Limb (tissue), 2 donors: ENCODE measurements at regions not wholly inside any gene's neighbourhood (a gene's known extent, or its start where the extent isn't known, plus 50 kb on each side); places are given as distances from the start of the nearest gene placed in this dataset.

Experiments used
- DNase-seq, 2 donors: peaks; one replicate each; pipeline ENCODE4 v3.0.0-alpha.2; 2016; ENCODE audit errors: extremely low spot score in 2 of 2

DNA sequence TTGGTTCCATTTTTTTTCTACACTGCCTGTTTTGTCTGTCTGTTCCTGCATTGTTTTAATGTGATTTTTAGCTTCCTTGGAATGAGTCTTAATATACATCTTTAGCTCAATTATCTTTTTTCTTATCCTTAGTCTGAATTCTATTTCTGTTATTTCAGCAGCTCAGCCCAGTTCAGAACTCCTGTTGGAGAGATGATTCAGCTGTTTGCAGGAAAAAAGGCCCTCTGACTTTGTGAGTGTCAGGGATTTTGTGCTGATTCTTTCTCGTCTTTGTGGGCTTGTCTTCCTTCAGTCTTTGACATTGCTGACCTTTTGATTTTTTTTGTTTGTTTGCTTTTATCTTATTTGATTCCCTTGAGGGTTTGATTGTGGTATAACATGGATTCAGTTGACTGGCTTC is 343.2 kb upstream of the TRAM1L1 start:
- DNase-seq: no peak

DNA sequence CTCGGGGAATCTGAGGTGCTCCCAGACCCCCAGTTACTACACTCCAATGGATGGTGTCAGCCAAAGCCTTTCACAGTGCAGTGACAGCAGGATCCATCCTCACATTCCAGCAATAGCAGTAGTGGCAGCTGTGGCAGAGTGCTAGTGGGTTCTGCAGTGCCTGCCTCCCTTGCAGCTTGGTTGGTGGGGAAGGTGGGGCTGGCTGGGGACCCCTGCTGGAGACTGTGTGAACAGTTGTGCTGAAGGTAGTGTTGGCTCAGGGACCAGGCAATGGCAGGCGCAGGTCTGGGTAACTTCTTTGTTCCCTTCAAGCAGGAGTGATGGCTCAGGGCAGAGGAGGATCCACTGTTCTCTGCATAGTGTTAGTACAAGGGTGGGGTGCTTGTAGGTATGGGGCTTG is 343.7 kb upstream of the TRAM1L1 start:
- no peak for DNase-seq

DNA sequence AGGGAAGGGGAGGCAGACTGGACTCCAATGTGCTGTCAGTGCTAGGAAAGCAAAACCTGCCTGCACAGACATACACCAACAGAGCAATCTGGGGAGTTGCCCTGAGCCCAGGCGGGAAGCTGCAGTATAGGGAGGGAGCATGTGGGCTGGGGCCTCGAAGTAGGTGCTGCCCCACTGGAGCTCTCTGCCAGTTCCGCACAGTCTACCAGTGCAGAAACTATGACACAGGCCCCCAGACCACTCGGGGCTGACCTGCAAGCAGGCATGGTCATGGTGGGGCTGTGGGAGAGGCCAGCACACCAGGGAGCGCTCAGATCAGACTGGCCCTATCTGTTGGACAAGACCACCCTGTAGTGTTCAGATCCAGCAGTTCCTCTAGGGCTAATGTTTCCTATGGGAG is 344.1 kb upstream of the TRAM1L1 start:
- DNase-seq: no peak

DNA sequence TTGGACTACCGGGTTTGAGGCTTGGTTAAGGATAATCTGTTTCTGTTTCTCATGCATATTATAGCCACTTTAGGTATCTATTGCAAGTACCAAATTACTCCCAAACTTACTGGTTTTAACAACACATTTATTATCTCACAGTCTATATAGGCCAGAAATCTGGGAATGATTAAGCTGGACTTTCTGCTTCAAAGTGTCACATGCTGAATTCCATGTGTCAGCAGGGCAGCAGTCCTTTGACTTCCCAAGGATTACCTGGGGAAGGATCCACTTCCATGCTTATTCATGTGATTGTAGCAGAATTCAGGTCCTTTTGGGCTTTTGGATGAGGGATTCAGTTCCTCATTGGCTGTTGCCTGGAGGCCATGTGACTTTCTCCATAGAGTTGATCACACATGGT is 349.0 kb upstream of the TRAM1L1 start:
- no peak for DNase-seq

DNA sequence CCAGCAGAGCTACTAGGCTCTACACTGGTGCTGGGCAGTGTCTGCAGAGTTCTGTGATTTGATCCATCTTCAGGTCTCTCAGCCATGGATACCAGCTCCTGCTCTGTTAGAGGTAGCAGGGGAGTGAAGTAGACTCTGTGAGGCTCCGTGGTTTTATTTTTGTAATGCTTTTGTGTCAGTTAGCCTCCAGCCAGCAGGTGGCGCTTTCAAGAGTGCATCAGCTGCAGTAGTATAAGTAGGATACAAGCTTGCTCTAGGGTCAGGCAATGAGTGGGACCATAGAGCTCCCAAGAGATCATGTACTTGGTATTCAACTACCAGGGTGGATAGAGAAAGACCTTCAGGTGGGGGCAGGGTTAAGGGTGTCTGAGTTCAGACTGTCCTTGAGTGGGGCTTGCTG is 362.5 kb upstream of the TRAM1L1 start:
- DNase-seq: no peak

DNA sequence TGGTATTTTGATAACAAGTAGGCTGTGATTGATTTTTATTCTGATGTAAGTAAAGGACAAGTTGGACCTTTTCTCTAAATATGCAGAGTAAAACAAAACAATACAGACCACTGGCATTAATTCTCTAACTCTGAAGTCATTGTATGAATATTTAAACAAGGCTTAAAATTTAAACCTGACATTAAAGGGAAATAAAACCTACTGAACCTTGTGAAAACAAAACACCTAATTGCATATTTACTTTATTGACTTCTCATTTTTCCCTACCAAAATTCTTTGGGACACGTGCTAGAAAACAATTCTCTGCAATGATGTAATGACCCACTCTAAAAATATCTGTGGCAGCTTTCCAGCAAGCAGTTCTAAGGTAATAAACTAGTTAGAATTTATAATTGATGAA is 369.7 kb upstream of the TRAM1L1 start:
- no peak for DNase-seq

DNA sequence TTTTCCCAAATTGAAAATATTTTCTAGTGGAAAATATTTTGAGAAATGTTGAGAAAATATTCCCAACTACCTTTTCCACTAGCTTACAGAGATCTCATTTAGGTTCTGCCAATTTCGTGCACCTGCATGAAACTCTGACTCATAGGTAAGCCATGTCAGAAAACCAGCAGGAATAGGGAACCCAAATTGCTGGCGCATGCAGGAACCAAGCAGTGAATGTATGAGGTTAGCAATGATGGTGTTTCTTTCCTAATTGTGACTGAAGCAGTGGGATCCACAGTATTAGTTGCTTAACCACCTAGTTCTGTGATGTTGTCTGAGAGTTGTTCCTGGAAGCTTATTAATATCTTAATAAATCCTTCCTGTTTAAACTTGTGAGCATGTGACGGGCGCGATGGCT is 381.0 kb upstream of the TRAM1L1 start:
- DNase-seq: no peak

DNA sequence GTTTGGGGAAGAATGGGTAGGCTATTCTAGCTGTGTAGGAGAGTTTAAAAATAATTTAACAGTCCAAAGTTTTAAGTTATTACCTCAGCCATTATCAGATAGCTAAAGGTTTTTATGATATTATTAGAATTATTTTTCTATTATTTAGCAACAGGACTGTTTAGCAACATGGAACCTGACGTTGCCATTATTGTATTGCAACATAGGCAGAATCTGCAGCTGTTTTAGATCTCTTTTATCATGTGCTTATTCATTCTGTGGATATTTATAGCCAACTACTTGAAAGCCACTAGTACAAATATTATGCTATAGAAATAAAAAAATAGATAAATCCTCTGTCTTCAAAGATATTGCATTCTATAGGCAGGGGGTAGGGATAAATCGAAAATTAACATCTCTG is 382.0 kb upstream of the TRAM1L1 start:
- no peak for DNase-seq

DNA sequence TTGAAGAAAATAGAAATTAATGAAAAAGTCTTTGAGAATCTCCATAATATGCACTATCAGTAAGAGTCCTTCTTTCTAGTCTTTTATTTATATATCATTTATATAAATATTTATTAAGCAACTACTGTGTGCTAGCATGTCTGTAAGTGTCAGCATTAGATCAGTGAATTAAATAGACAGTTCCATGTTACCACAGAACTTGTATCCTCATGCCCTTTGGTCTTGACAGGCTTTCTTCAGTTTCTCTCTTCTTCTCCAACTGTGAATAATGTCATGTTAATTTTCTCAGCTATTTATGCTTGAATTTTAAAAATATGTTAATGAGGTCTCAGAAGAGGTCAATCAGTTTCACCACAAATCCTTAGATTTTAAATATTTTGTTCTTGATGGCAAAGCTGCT is 389.6 kb upstream of the TRAM1L1 start:
- no peak for DNase-seq

DNA sequence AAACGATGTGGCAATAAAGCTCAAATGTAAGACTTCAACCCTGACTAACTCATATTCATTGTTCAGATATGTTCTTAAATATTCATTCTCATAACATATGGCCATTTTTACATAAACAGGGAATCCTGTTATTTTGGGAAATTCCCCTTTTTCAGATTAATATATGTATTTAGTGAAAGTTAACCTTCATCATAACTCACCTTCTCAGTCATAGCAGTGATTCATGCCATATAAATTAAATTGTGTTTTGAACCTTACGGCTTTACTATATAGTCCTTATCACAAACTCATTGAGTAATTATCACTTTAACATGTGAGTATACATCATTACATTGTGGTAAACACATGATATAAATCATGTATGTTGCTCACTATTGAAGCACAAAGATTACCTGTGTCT is 392.5 kb upstream of the TRAM1L1 start:
- DNase-seq: no peak

DNA sequence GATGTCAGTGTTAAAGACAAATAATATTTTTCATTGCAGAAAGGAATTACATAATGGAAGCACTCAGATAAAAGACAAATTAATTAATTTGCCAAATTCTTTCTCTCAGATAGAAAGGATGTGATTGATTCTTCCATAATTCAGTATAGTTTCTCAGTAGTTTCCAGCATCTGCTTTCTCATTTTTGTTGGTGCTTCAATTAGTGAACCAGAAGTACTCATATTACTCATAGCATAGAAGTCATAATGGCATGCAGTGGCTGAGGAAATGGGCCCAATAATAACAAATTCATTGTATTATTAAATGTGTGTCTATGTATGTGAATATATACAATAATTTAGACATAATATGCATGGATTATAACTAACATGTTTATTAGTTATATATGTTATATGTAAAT is 393.3 kb upstream of the TRAM1L1 start:
- no peak for DNase-seq

DNA sequence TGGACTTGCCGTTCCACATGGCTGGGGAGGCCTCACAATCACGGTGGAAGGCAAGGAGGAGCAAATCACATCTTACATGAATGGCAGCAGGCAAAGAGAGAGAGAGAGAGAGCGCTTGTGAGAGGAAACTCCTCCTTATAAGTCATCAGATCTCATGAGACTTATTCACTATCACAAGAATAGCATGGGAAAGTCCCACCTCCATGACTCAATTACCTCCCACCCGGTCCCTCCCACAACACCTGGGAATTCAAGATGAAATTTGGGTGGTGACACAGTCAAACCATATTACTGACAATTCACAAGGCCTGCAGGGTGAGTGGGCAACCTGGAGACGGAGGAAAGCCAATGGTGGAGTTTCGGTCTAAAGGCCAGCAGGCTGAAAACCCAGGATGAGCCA is 394.3 kb upstream of the TRAM1L1 start:
- DNase-seq: no peak

DNA sequence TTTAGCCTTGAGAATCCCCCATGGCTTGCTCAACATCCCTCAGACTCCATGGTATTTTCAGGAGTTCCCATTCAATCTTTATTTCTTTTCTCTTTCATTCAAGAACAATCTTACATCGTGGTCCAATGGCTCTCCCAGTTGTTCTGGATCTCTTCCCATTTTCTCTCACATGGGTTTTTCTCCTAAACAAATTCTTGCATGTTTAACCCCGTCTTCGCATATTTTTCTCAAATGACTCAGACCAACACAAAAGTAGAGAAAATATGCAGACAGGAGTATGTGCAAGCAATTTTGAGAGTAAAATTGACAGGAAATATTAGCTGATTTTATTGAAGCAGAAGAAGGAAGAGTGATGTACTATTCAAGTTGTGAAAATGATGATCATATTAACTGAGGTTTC is 396.4 kb upstream of the TRAM1L1 start:
- DNase-seq: no peak

DNA sequence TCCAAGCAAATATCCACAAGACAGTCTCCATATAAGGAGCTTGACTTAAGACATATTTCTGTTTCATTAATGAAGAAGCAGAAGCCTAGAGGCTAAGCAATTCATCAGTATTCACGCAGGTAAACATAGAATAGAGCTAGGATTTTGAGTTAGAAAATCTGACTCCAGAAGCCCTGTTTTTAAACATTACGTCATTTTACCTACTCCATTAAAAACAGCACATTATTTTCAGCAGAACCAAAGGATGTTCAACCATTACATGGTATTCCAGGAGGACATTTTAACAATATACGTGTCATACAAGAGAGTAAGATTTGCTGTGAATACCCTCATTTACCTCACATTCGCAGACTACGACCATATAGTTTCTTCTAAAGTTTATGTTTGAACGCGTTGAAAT is 403.3 kb upstream of the TRAM1L1 start:
- DNase-seq: no peak

DNA sequence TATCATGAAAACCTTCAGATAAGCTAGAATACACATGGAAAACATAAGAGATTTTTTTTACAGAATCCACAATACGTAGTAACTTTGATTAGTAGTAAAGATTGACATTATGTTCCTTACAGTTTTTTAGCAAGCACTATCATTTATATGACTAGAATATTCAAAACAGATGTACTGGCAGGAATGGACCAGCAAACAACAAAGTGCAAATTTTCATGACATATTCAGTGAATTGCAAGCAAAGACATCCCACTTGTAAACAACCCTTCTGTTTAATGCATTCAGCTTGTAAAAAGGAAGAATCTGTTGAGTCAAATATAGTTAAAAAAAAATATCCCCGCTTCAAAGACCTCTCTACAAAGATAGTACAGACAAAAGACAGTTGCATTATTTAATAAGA is 403.7 kb upstream of the TRAM1L1 start:
- peak in 1 of 2 donors; percentile 6 for DNase-seq

DNA sequence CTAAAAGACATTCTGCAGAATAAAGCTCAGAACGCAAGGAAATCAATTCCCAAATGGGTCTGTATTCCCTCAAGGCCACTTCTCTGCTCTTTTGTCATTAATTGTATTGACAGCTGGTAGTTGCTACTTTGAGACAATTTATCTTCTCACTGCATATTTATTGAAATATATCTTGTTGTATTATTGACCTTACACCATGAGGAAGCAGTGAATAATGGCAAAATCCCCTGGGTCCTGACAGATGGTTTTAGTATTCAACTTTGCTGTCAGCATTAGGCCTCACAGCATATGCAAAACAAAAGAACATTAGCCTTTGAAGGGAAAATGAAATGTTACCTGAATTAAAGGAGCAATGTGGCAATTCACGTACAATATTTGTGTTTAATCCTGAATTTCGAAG is 406.1 kb upstream of the TRAM1L1 start:
- no peak for DNase-seq

DNA sequence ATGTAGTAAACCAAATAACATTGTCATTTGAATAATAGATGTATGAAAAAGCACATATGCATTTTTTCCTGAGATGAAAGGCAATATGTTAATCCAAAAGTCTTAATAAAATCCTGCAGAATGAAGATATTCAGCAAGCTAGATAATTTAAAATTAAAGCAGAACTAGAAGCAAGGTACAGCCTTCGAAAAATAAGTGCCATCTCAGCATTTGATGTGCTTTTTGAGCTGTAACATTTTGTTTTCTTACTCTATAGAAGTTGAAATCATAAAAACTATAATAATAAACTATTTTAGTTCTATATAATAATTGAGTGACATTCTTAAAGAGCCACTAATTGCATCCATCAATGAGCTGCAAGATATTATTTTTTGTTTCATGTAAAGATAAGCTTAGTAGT is 410.4 kb upstream of the TRAM1L1 start:
- DNase-seq: no peak

DNA sequence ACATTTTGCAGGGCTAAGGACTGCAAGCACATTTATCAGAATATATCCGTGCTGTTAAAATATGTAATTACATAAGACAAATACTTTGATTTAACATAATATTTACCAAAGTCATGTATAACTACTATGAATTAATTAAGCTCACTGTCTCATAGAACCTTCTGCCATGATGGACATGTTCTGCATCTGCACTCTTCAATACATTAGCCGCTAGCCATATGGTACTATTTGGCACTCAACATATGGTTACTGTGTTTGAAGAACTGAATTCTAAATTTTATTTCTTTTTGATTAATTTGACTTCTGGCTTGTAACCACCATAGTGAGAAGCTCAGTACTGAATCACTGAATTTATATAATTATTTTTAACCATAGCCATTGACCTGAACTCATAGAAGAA is 427.0 kb upstream of the TRAM1L1 start:
- DNase-seq: no peak

DNA sequence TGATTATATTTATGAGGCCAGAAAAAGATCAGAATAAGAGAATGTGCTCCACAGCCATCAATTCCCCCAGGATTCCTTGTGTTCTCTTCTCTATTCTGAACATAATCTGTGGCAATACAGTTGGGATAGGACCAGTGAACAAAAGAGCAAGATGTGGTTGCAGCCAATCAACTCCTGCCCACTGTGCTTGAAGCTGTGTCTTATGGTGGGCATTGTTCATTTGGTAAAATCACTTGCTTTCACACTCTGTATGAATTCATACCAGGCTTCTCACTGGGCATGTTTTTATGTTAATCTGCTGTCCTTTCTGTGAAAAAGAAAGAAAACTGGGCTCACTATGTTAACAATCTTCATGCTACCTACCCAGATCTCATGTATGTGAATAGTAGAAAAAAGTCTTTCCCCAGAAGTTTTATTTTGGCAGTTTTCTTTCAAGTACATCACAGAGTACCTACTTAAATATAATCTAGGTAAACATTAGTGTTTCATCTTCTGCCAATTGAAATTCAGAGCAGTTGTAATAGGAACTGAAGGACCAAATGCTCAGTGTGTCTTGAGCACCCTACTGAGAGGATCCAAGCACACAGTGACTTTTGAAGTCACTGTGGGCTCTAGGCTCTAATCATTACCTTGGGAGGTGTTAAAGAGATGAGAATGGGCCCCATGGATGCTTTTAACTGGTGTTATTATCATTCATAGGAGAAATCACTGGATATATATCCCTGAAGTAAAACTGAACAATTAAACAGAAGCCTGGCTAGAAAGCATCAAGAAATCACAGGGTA is 429.2 kb upstream of the TRAM1L1 start:
- no peak for DNase-seq

DNA sequence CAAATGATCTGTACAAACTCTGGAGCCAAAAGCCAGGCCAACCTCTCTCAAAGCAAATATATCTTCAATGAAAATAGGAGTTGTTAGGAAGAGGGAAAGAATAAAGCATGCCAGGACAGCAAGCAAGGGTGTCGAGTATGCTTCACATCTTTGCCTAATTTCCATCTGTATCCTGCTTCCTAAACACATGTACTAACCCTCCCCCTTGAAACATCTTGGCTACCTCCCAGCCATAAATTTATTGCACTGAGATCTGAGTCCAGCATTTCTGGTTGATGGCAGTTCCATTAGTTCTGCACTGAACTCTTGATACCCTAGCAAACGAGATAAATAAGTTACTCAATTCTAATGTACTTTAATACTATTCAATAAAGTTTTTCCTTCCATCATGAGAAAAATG is 430.5 kb upstream of the TRAM1L1 start:
- no peak for DNase-seq

DNA sequence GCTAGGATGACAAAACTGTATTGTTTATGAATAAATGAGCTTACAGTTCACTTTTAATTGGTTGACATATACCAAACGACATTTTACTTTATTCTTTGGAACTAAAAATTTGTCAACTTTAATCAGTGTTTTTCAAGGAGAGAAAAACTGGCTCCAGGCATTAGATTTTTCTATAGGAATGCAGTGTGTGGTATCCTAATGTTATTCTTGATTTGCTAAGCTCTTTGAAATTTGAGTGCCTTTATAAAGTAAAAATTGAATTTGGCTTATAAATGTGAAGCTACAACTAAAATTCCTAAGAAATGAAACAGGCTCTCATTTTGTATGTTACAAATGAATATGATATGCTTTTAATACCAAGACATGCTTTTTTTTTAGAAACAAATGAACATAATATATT is 442.2 kb upstream of the TRAM1L1 start:
- no peak for DNase-seq

DNA sequence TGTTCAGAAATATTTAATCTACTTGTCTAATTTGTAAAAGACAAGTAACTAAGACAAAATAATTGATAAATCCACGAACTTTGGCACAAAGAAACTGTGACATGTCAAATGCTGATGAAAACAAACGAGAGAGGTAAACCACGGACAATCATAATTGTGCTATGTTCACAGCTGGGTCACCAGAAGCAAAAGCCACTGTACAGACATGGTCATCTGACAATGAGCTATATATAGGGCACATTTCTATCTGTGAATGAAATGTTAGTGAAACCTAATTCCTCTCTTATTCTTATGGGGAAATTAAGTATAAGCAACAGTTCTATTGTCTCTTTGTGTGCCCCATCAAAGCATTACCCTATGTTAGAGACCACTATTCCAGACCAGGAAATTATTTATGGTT is 444.0 kb upstream of the TRAM1L1 start:
- DNase-seq: no peak

DNA sequence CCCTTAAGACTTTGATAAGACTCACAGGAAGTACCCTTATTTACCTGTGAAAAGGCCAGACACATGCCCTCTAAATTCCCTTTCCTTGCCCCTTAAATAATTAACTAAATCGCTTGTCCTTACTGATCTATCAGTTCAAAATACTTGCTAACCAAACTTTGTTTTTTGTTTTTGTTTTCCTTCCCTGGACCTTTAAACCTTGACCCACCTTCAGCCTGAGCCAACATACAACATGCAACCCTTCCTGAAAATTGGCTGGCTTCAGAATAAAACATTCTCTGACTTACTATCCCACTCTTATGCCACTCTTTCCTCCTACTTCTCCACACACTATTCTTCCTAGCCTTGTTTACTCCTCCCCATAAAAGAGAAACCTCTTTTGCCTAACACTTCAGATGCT is 448.1 kb upstream of the TRAM1L1 start:
- DNase-seq: no peak

DNA sequence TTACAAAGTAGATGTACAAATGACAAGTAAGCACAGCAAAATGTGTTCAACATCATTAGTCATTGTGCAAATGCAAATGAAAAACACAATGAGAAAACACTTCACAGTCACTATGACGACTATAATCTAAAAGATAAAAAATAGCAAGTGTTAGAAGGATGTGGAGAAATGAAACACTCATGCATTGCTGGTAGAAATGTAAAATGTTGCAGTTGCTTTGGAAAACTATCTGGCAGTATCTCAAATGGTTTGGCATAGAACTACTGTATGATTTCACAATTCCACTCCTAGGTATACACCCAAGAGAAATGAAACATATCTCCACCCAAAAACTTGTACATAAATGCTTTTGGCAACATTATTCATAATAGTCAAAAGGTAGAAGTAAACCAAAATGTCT is 459.7 kb upstream of the TRAM1L1 start:
- DNase-seq: no peak
